WTC11 (cell line): ENCODE measurements at regions not wholly inside any gene's neighbourhood (a gene's known extent, or its start where the extent isn't known, plus 50 kb on each side); places are given as distances from the start of the nearest gene placed in this dataset.

ENCODE experiments used
- ATAC-seq: fragments of 200-7000 bp; cut with Tn5 transposase; 2 replicates; pipeline ENCODE4 v1.10.0; 2021; ENCODE audit warnings: mild to moderate bottlenecking, moderate library complexity
- CTCF ChIA-PET: fragments of 300-600 bp; sonication (Branson Sonifier 250); formaldehyde crosslinking; loops from one replicate; lab custom pipeline; 2021; ENCODE audit warnings: antibody characterized with exemption; lab: Charles Lee
- POLR2A ChIA-PET: fragments of 350-600 bp; sonication (Branson Sonifier 250); formaldehyde crosslinking; loops from one replicate; lab custom pipeline; 2021; ENCODE audit warnings: antibody characterized with exemption; lab: Charles Lee
- DNase-seq: peaks from one replicate; pipeline ENCODE4 v3.0.0; 2021; ENCODE audit warnings: low spot score
- H3K27ac Mint-ChIP-seq: 2 replicates; pipeline ENCODE4 v1.8.0; 2021; ENCODE audit warnings: mixed read lengths
- H3K27me3 Mint-ChIP-seq: 2 replicates; pipeline ENCODE4 v1.8.0; 2021; ENCODE audit warnings: low read depth, mild to moderate bottlenecking, moderate library complexity, mixed read lengths
- H3K36me3 Mint-ChIP-seq: 2 replicates; pipeline ENCODE4 v1.8.0; 2021; ENCODE audit warnings: mixed read lengths
- H3K4me1 Mint-ChIP-seq: 2 replicates; pipeline ENCODE4 v1.8.0; 2022; ENCODE audit warnings: mixed read lengths
- H3K4me3 Mint-ChIP-seq: 2 replicates; pipeline ENCODE4 v1.8.0; 2021; ENCODE audit warnings: mild to moderate bottlenecking, moderate library complexity, mixed read lengths
- H3K9me3 Mint-ChIP-seq: 2 replicates; pipeline ENCODE4 v1.8.0; 2021; ENCODE audit warnings: mixed read lengths
- GRHL2 ChIP-seq: fragments of 250-450 bp; sonication (Bioruptor Pico); IDR thresholded peaks from 2 replicates; pipeline ENCODE4 v1.8.0; 2022; ENCODE audit warnings: mild to moderate bottlenecking, moderate library complexity; ENCODE audit not compliant: insufficient replicate concordance, severe bottlenecking
- IRF2 ChIP-seq: sonication (generic); formaldehyde crosslinking; IDR thresholded peaks from 2 replicates; pipeline ENCODE4 v1.8.0; 2022; ENCODE audit warnings: low read depth, missing genetic modification reagents, borderline replicate concordance
- KAT7 ChIP-seq: sonication (generic); formaldehyde crosslinking; IDR thresholded peaks from 2 replicates; pipeline ENCODE4 v1.8.1; 2023; ENCODE audit warnings: missing genetic modification reagents, mild to moderate bottlenecking, borderline replicate concordance
- NFYB ChIP-seq: sonication (generic); formaldehyde crosslinking; conservative IDR thresholded peaks from 2 replicates; pipeline ENCODE4 v1.8.0; 2022; ENCODE audit warnings: low read depth, missing genetic modification reagents
- PRRX2 ChIP-seq: fragments of 250-450 bp; sonication (Bioruptor Pico); IDR thresholded peaks from 2 replicates; pipeline ENCODE4 v1.8.0; 2021; ENCODE audit warnings: mild to moderate bottlenecking
- ZNF121 ChIP-seq: sonication (generic); formaldehyde crosslinking; IDR thresholded peaks from 2 replicates; pipeline ENCODE4 v1.8.0; 2023; ENCODE audit warnings: missing genetic modification reagents
- ZNF138 ChIP-seq: sonication (generic); formaldehyde crosslinking; conservative IDR thresholded peaks from 2 replicates; pipeline ENCODE4 v1.8.1; 2022; ENCODE audit warnings: mild to moderate bottlenecking, moderate library complexity, missing genetic modification reagents
- ZNF219 ChIP-seq: sonication (generic); formaldehyde crosslinking; IDR thresholded peaks from 2 replicates; pipeline ENCODE4 v1.8.0; 2023; ENCODE audit warnings: missing genetic modification reagents, mild to moderate bottlenecking, borderline replicate concordance
- ZNF396 ChIP-seq: fragments of 250-450 bp; sonication (Bioruptor Pico); IDR thresholded peaks from 2 replicates; pipeline ENCODE4 v1.8.0; 2021; ENCODE audit warnings: mild to moderate bottlenecking, moderate library complexity, borderline replicate concordance
- TF ChIP-seq, protein P1 (sequence below): fragments of 250-450 bp; sonication (Bioruptor Pico); IDR thresholded peaks from 2 replicates; pipeline ENCODE4 v1.9.0; 2021; ENCODE audit warnings: mild to moderate bottlenecking, borderline replicate concordance
- TF ChIP-seq, protein P2 (sequence below): sonication (generic); formaldehyde crosslinking; IDR thresholded peaks from 2 replicates; pipeline ENCODE4 v1.8.0; 2022; ENCODE audit warnings: mild to moderate bottlenecking, missing genetic modification reagents
- TF ChIP-seq, protein P3 (sequence below): fragments of 250-450 bp; sonication (Bioruptor Pico); IDR thresholded peaks from 2 replicates; pipeline ENCODE4 v1.9.0; 2021; ENCODE audit warnings: mild to moderate bottlenecking
- TF ChIP-seq, protein P4 (sequence below): sonication (generic); formaldehyde crosslinking; IDR thresholded peaks from 2 replicates; pipeline ENCODE4 v1.8.1; 2023; ENCODE audit warnings: mild to moderate bottlenecking, missing genetic modification reagents
- TF ChIP-seq, protein P5 (sequence below): fragments of 250-450 bp; sonication (Bioruptor Pico); IDR thresholded peaks from 2 replicates; pipeline ENCODE4 v1.9.0; 2021; ENCODE audit warnings: mild to moderate bottlenecking
- TF ChIP-seq, protein P6 (sequence below): sonication (generic); formaldehyde crosslinking; IDR thresholded peaks from 2 replicates; pipeline ENCODE4 v1.8.0; 2023; ENCODE audit warnings: mild to moderate bottlenecking, missing genetic modification reagents
- TF ChIP-seq, protein P7 (sequence below): fragments of 250-450 bp; sonication (Bioruptor Pico); conservative IDR thresholded peaks from 2 replicates; pipeline ENCODE4 v1.9.0; 2021; ENCODE audit warnings: mild to moderate bottlenecking
- TF ChIP-seq, protein P8 (sequence below): fragments of 250-450 bp; sonication (Bioruptor Pico); IDR thresholded peaks from 2 replicates; pipeline ENCODE4 v2.1.2; 2022; ENCODE audit warnings: mild to moderate bottlenecking, moderate library complexity

DNA sequence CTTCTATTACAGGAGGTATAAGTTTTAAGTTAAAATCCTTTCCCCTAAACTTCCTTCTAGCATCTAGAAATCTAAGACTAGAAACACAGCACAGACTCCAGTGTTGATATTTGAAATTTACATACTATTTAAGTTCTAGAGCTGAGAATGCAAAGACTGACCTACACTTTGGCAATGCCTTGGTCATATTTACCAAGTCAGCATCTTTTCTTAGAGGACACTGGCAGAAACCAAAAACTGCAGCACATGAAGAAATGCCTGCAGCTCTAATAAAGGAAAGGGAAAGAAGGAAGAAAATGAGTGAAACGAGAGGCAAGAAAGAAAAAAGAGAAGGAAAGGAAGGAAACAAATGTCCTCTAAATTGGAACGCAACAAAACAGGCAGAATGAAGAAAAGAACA is 443.7 kb upstream of the RASGEF1B start (continued):
- TF ChIP-seq GRHL2 (CRISPR knock-in tag) (no peak), ZNF396 (no peak), IRF2 (CRISPR knock-in tag) (no peak), ZNF121 (CRISPR knock-in tag) (no peak), ZNF219 (no peak)
- TF ChIP-seq, protein P1, sequence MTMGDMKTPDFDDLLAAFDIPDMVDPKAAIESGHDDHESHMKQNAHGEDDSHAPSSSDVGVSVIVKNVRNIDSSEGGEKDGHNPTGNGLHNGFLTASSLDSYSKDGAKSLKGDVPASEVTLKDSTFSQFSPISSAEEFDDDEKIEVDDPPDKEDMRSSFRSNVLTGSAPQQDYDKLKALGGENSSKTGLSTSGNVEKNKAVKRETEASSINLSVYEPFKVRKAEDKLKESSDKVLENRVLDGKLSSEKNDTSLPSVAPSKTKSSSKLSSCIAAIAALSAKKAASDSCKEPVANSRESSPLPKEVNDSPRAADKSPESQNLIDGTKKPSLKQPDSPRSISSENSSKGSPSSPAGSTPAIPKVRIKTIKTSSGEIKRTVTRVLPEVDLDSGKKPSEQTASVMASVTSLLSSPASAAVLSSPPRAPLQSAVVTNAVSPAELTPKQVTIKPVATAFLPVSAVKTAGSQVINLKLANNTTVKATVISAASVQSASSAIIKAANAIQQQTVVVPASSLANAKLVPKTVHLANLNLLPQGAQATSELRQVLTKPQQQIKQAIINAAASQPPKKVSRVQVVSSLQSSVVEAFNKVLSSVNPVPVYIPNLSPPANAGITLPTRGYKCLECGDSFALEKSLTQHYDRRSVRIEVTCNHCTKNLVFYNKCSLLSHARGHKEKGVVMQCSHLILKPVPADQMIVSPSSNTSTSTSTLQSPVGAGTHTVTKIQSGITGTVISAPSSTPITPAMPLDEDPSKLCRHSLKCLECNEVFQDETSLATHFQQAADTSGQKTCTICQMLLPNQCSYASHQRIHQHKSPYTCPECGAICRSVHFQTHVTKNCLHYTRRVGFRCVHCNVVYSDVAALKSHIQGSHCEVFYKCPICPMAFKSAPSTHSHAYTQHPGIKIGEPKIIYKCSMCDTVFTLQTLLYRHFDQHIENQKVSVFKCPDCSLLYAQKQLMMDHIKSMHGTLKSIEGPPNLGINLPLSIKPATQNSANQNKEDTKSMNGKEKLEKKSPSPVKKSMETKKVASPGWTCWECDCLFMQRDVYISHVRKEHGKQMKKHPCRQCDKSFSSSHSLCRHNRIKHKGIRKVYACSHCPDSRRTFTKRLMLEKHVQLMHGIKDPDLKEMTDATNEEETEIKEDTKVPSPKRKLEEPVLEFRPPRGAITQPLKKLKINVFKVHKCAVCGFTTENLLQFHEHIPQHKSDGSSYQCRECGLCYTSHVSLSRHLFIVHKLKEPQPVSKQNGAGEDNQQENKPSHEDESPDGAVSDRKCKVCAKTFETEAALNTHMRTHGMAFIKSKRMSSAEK = no peak
- TF ChIP-seq, protein P2, sequence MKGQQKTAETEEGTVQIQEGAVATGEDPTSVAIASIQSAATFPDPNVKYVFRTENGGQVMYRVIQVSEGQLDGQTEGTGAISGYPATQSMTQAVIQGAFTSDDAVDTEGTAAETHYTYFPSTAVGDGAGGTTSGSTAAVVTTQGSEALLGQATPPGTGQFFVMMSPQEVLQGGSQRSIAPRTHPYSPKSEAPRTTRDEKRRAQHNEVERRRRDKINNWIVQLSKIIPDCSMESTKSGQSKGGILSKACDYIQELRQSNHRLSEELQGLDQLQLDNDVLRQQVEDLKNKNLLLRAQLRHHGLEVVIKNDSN (CRISPR knock-in tag) = no peak
- TF ChIP-seq, protein P3, sequence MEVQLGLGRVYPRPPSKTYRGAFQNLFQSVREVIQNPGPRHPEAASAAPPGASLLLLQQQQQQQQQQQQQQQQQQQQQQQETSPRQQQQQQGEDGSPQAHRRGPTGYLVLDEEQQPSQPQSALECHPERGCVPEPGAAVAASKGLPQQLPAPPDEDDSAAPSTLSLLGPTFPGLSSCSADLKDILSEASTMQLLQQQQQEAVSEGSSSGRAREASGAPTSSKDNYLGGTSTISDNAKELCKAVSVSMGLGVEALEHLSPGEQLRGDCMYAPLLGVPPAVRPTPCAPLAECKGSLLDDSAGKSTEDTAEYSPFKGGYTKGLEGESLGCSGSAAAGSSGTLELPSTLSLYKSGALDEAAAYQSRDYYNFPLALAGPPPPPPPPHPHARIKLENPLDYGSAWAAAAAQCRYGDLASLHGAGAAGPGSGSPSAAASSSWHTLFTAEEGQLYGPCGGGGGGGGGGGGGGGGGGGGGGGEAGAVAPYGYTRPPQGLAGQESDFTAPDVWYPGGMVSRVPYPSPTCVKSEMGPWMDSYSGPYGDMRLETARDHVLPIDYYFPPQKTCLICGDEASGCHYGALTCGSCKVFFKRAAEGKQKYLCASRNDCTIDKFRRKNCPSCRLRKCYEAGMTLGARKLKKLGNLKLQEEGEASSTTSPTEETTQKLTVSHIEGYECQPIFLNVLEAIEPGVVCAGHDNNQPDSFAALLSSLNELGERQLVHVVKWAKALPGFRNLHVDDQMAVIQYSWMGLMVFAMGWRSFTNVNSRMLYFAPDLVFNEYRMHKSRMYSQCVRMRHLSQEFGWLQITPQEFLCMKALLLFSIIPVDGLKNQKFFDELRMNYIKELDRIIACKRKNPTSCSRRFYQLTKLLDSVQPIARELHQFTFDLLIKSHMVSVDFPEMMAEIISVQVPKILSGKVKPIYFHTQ (CRISPR knock-in tag) = no peak
- TF ChIP-seq, protein P4, sequence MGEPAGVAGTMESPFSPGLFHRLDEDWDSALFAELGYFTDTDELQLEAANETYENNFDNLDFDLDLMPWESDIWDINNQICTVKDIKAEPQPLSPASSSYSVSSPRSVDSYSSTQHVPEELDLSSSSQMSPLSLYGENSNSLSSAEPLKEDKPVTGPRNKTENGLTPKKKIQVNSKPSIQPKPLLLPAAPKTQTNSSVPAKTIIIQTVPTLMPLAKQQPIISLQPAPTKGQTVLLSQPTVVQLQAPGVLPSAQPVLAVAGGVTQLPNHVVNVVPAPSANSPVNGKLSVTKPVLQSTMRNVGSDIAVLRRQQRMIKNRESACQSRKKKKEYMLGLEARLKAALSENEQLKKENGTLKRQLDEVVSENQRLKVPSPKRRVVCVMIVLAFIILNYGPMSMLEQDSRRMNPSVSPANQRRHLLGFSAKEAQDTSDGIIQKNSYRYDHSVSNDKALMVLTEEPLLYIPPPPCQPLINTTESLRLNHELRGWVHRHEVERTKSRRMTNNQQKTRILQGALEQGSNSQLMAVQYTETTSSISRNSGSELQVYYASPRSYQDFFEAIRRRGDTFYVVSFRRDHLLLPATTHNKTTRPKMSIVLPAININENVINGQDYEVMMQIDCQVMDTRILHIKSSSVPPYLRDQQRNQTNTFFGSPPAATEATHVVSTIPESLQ (CRISPR knock-in tag) = no peak

DNA sequence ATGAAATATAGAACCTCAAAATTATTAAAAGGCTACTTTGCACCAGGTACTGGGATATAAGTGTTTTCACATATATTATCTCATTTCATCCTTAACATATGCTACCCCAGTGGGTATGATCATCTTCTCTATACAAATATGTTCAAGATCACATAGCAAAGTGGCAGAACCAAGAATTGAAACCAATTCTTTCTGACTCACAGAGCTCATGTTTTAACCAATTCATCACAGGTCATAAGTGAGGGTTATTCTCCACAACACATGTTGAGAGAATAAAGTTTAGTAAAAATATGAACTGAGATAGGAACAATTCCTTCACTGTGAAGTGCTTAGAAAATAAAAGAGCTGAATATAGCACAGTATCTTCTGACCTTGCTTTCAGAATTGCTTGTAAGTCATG is 442.9 kb upstream of the RASGEF1B start:
- ChIA-PET POLR2A (no interaction called here), CTCF (interaction anchor here (1.6 to 2.5 kb wide), 4 partner anchors 20 to 448 kb away, joined by 5 to 23 read pairs (median 13); no protein-coding TSS in a partner anchor)
- H3K4me3 Mint-ChIP-seq = no peak overlapping the region
- TF ChIP-seq ZNF121 (CRISPR knock-in tag) = no peak
- TF ChIP-seq, protein P5, sequence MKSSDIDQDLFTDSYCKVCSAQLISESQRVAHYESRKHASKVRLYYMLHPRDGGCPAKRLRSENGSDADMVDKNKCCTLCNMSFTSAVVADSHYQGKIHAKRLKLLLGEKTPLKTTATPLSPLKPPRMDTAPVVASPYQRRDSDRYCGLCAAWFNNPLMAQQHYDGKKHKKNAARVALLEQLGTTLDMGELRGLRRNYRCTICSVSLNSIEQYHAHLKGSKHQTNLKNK = no peak
- TF ChIP-seq NFYB (CRISPR knock-in tag) = no peak
- TF ChIP-seq, protein P6, sequence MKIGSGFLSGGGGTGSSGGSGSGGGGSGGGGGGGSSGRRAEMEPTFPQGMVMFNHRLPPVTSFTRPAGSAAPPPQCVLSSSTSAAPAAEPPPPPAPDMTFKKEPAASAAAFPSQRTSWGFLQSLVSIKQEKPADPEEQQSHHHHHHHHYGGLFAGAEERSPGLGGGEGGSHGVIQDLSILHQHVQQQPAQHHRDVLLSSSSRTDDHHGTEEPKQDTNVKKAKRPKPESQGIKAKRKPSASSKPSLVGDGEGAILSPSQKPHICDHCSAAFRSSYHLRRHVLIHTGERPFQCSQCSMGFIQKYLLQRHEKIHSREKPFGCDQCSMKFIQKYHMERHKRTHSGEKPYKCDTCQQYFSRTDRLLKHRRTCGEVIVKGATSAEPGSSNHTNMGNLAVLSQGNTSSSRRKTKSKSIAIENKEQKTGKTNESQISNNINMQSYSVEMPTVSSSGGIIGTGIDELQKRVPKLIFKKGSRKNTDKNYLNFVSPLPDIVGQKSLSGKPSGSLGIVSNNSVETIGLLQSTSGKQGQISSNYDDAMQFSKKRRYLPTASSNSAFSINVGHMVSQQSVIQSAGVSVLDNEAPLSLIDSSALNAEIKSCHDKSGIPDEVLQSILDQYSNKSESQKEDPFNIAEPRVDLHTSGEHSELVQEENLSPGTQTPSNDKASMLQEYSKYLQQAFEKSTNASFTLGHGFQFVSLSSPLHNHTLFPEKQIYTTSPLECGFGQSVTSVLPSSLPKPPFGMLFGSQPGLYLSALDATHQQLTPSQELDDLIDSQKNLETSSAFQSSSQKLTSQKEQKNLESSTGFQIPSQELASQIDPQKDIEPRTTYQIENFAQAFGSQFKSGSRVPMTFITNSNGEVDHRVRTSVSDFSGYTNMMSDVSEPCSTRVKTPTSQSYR = no peak
- TF ChIP-seq, protein P7, sequence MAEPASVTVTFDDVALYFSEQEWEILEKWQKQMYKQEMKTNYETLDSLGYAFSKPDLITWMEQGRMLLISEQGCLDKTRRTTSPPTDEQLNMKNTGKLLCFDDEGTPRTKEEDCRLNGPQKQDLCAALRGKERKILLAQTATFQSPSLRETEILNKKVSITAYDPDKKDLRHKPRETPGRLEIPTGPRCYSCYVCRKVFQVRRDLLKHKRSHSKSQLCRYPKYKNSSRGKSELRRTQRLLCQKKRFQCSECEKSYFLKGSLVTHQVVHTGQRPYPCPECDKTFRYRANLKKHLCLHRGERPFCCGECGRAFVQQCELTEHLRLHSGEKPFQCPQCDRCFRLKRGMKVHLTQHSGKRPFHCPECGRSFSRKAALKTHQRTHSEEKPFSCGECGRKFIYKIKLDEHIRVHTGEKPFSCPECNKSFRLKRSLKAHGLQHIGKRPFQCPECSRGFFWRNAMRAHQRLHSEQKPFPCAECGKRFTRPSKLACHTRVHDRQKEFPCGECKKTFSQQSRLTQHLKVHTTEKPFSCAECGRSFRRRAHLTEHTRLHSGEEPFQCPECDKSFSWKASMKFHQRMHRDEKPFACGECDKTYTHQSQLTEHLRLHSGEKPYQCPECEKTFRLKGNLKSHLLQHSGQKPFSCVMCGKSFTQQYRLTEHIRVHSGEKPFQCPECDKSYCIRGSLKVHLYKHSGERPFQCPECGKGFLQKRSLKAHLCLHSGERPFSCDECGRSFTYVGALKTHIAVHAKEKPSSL = no peak
- TF ChIP-seq KAT7 (CRISPR knock-in tag) = no peak
- TF ChIP-seq, protein P8, sequence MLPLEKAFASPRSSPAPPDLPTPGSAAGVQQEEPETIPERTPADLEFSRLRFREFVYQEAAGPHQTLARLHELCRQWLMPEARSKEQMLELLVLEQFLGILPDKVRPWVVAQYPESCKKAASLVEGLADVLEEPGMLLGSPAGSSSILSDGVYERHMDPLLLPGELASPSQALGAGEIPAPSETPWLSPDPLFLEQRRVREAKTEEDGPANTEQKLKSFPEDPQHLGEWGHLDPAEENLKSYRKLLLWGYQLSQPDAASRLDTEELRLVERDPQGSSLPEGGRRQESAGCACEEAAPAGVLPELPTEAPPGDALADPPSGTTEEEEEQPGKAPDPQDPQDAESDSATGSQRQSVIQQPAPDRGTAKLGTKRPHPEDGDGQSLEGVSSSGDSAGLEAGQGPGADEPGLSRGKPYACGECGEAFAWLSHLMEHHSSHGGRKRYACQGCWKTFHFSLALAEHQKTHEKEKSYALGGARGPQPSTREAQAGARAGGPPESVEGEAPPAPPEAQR (CRISPR knock-in tag) = no peak
- TF ChIP-seq PRRX2 (CRISPR knock-in tag) = no peak
- TF ChIP-seq ZNF138 (CRISPR knock-in tag) = no peak
- ATAC-seq (no peak), DNase-seq (no peak)
- no peaks in the 10 kb centered on the region for H3K9me3 Mint-ChIP-seq
- H3K27ac Mint-ChIP-seq = no peak overlapping the region
- H3K36me3 Mint-ChIP-seq = no peaks in the 10 kb centered on the region
- peaks cover 9% of the 10 kb centered on the region for H3K4me1 Mint-ChIP-seq
- H3K27me3 Mint-ChIP-seq = no peaks in the 10 kb centered on the region
